Transverse colon (tissue), 4 donors: ENCODE measurements at regions not wholly inside any gene's neighbourhood (a gene's known extent, or its start where the extent isn't known, plus 50 kb on each side); places are given as distances from the start of the nearest gene placed in this dataset.
"Not testable (repeated sequence)": the region's sequence is repeated elsewhere in the genome, so short reads cannot be mapped to it uniquely, and the experiment has no call there.

Experiments
- DNase-seq: peaks from one replicate; pipeline ENCODE4 v3.0.0-alpha.2; 2019
- H3K27ac ChIP-seq, 4 donors: fragments of 200-600 bp; sonication (generic); 2 replicates each; pipeline ENCODE4 v1.5.1; 2016 to 2018; ENCODE audit warnings: inconsistent platforms in 4 of 4
- H3K27me3 ChIP-seq: fragments of 200-600 bp; sonication (generic); 2 replicates; pipeline ENCODE4 v1.5.1; 2017; ENCODE audit warnings: inconsistent platforms
- H3K36me3 ChIP-seq, 4 donors: fragments of 200-600 bp; sonication (generic); 2 replicates each; pipeline ENCODE4 v1.5.1; 2017 to 2019; ENCODE audit warnings: inconsistent platforms in 4 of 4
- H3K4me1 ChIP-seq, 4 donors: fragments of 200-600 bp; sonication (generic); 2 replicates each; pipeline ENCODE4 v1.5.1; 2017 to 2020; ENCODE audit warnings: inconsistent platforms in 4 of 4
- H3K4me3 ChIP-seq, 4 donors: fragments of 200-600 bp; sonication (generic); 1 replicate in 1 of 4; 2 replicates in 3 of 4; pipeline versions ENCODE4 v1.5.1 to v1.6.1; 2017 to 2019; ENCODE audit warnings: inconsistent platforms in 4 of 4
- H3K9me3 ChIP-seq, 2 donors: fragments of 200-600 bp; sonication (generic); 2 replicates each; pipeline ENCODE4 v1.5.1; 2017 to 2019; ENCODE audit warnings: inconsistent platforms in 2 of 2
- EP300 ChIP-seq: sonication (generic); formaldehyde crosslinking; IDR thresholded peaks from one replicate; pipeline ENCODE4 v1.6.1; 2017; ENCODE audit warnings: antibody characterized with exemption, low read depth
- POLR2A ChIP-seq: fragments of 450-650 bp; IDR thresholded peaks from one replicate; pipeline ENCODE4 v1.6.1; 2016; ENCODE audit warnings: antibody characterized with exemption, mild to moderate bottlenecking, moderate library complexity
- POLR2AphosphoS5 ChIP-seq, 3 donors: sonication (generic); formaldehyde crosslinking; IDR thresholded peaks; one replicate each; pipeline ENCODE4 v1.6.1; 2016; ENCODE audit warnings: antibody characterized with exemption in 3 of 3
- WGBS, 2 donors: methylation state at CpG; one replicate each; pipeline ENCODE4 v1.1.5; 2018; ENCODE audit warnings: low coverage in 1 of 2; 5-methylcytosine and 5-hydroxymethylcytosine counted together
- in situ Hi-C, 4 donors: fragments of 200-750 bp; cut with MboI; loops; one replicate each; pipeline versions ENCODE4 v1.15.0 to v1.15.1; 2017; ENCODE audit warnings: low sequenced_read_pairs in 3 of 4, low pct_ligation_motif_present in 1 of 4, low pct_unique_long_range_greater_than_20kb in 1 of 4
- intact Hi-C: fragments of 100-400 bp; cut with DNase I; formaldehyde crosslinking; loops from one replicate; pipeline ENCODE4 v1.15.1; 2023; ENCODE audit warnings: low total_unique reads
- TF ChIP-seq, protein P1 (sequence below), 5 experiments: fragments of 200-600 bp in 3 of 5; fragments of 450-650 bp in 2 of 5; sonication (generic) in 3 of 5; IDR thresholded peaks; 1 replicate in 2 of 5; 2 replicates in 3 of 5; pipeline ENCODE4 v1.5.1; 2016 to 2017; ENCODE audit warnings: antibody characterized with exemption in 5 of 5, inconsistent platforms in 3 of 5, mild to moderate bottlenecking in 2 of 5, moderate library complexity in 1 of 5

DNA sequence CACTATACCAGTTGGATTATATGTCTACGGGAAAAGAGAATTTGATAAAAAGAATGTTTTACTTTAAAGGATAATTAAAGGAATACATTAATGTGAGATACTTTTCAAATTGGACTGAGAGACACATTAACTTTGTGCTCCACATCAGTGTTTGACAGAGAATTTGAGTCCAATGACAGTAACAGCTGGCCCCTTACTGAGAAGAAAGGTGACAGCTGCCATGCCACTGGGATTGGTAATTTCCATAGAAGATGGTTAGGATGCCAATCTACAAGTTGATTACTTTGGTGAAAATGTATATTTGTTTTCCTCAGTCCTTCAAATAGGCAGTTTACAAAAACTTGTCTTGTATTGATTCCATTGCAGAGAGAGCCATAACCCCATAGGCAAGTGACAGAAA, 578.4 kb downstream of the SLCO4C1 start:
- no peaks in the 10 kb centered on the region for H3K27me3 ChIP-seq
- DNase-seq: no peak
- H3K27ac ChIP-seq: no peak overlapping the region
- WGBS, 2 donors: 82 to 90% methylated on average over 1 of the region's 1 CpG
- no peak overlapping the region for H3K4me3 ChIP-seq
- H3K9me3 ChIP-seq: no peaks in the 10 kb centered on the region
- intact Hi-C loops: no loop called here
- in situ Hi-C loops: no loop called here
- H3K4me1 ChIP-seq: no peaks in the 10 kb centered on the region
- TF ChIP-seq, protein P1, sequence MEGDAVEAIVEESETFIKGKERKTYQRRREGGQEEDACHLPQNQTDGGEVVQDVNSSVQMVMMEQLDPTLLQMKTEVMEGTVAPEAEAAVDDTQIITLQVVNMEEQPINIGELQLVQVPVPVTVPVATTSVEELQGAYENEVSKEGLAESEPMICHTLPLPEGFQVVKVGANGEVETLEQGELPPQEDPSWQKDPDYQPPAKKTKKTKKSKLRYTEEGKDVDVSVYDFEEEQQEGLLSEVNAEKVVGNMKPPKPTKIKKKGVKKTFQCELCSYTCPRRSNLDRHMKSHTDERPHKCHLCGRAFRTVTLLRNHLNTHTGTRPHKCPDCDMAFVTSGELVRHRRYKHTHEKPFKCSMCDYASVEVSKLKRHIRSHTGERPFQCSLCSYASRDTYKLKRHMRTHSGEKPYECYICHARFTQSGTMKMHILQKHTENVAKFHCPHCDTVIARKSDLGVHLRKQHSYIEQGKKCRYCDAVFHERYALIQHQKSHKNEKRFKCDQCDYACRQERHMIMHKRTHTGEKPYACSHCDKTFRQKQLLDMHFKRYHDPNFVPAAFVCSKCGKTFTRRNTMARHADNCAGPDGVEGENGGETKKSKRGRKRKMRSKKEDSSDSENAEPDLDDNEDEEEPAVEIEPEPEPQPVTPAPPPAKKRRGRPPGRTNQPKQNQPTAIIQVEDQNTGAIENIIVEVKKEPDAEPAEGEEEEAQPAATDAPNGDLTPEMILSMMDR (IDR thresholded peaks at IDR 0.05): no peak
- TF ChIP-seq POLR2AphosphoS5 (IDR thresholded peaks at IDR 0.05) (no peak), EP300 (no peak), POLR2A (no peak)
- no peaks in the 10 kb centered on the region for H3K36me3 ChIP-seq

DNA sequence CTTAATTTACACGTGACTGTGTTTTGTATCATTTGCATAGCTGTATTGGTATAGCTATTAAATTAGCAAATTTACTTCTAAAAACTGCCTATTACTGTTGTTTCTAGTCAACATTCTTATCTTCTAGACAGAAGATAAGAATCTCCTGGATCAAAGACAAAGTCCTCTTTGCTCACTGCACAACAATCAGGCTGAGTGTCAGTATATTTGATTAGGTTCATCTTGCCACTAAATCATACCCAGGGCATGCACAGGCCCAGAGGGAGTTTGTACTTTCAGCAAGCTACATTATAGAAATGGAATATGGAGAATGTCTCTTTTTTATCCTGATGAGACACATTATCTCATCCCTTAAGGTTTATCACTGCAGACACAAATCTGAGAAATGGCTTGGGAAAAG, 579.1 kb downstream of the SLCO4C1 start:
- H3K4me3 ChIP-seq: no peak overlapping the region
- no peaks in the 10 kb centered on the region for H3K36me3 ChIP-seq
- H3K4me1 ChIP-seq: no peaks in the 10 kb centered on the region
- H3K9me3 ChIP-seq: no peaks in the 10 kb centered on the region
- H3K27me3 ChIP-seq: no peaks in the 10 kb centered on the region
- intact Hi-C loops (no loop called here), in situ Hi-C loops (no loop called here)
- H3K27ac ChIP-seq: no peak overlapping the region
- DNase-seq: no peak
- no peak for TF ChIP-seq EP300
- TF ChIP-seq POLR2A: no peak
- TF ChIP-seq, protein P1 (IDR thresholded peaks at IDR 0.05): no peak
- TF ChIP-seq POLR2AphosphoS5 (IDR thresholded peaks at IDR 0.05): no peak
- WGBS, 2 donors: 74 to 100% methylated on average over 1 of the region's 1 CpG

DNA sequence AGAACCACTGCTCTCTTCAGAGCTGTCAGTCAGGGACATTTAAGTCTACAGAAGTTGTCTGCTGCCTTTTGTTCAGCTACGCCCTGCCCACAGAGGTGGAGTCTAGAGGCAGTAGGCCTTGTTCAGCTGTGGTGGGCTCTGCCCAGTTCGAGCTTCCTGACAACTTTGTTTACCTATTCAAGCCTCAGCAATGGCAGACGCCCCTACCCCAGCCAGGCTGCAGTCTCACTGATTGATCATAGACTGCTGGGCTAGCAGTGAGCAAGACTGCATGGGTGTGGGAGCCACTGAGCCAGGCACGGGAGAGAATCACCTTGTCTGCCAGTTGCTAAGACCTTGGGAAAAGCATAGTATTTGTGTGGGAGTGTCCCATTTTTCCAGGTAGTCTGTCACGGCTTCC, 580.3 kb downstream of the SLCO4C1 start:
- H3K9me3 ChIP-seq, H3K27ac ChIP-seq, H3K27me3 ChIP-seq, H3K36me3 ChIP-seq, in situ Hi-C loops, H3K4me3 ChIP-seq, H3K4me1 ChIP-seq, intact Hi-C loops, DNase-seq: not testable (repeated sequence)
- 38 to 68% methylated on average over 1 to 5 of the region's 5 CpGs for WGBS, 2 donors

DNA sequence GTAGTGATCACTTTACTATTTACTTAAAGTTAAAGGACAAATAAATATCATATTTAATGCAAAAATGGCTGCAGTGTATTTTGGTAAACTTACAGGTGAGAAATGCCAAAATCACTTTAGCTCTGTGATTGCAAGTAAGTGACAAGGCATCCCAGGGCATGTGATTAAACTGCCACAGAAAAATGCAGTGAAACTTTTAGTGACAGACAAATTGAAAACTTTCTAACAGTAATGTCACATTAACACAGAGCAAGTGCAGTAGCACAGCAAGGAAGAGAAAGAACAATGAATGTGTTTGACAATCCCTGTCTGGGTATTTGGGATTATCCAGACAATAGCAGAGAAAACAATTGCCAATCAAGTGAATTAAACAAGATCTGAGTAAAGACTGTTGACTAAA, 606.8 kb downstream of the SLCO4C1 start:
- Histone ChIP-seq H3K9me3 (no peaks in the 10 kb centered on the region), H3K4me1 (no peaks in the 10 kb centered on the region), H3K27me3 (no peaks in the 10 kb centered on the region), H3K27ac (no peak overlapping the region), H3K36me3 (no peaks in the 10 kb centered on the region), H3K4me3 (no peak overlapping the region)
- TF ChIP-seq EP300 (no peak), POLR2AphosphoS5 (IDR thresholded peaks at IDR 0.05) (no peak)
- in situ Hi-C loops: no loop called here
- DNase-seq: no peak
- intact Hi-C loops: no loop called here

- TF ChIP-seq POLR2A: no peak
- TF ChIP-seq POLR2AphosphoS5 (IDR thresholded peaks at IDR 0.05): no peak
- TF ChIP-seq, protein P1 (IDR thresholded peaks at IDR 0.05): no peak
- no peak for TF ChIP-seq EP300
- intact Hi-C loops: no loop called here
Measured at GRCh38 chr5:101688156-101688555, 607.9 kb downstream of the SLCO4C1 start.

More at GRCh38 chr5:101688156-101688555, 607.9 kb downstream of the SLCO4C1 start:
- no peaks in the 10 kb centered on the region for H3K9me3 ChIP-seq
- no peak overlapping the region for H3K4me3 ChIP-seq
- no peak for DNase-seq
- H3K27me3 ChIP-seq: no peaks in the 10 kb centered on the region
- H3K36me3 ChIP-seq: no peaks in the 10 kb centered on the region
- H3K4me1 ChIP-seq: no peaks in the 10 kb centered on the region
- in situ Hi-C loops: no loop called here
- no peak overlapping the region for H3K27ac ChIP-seq
